OCI-LY7 (cell line): ENCODE measurements at regions not wholly inside any gene's neighbourhood (a gene's known extent, or its start where the extent isn't known, plus 50 kb on each side); places are given as distances from the start of the nearest gene placed in this dataset.
A peak's percentile ranks its signal among the peaks of the same experiment; 100 is the strongest.

Experiments used
- BruUV-seq: library from RNA; stranded (reverse); fragments of 400-500 nt; replicated peaks from 2 replicates; lab custom pipeline; 2021; lab: Mats Ljungman, UMichigan
- CTCF ChIA-PET: fragments of 300-600 bp; sonication (Branson Sonifier 250); formaldehyde crosslinking; loops from one replicate; lab custom pipeline; 2022; ENCODE audit warnings: antibody characterized with exemption; ENCODE audit not compliant: unreplicated experiment; lab: Charles Lee
- POLR2A ChIA-PET: fragments of 300-600 bp; sonication (Branson Sonifier 250); formaldehyde crosslinking; loops from one replicate; lab custom pipeline; 2022; ENCODE audit warnings: antibody characterized with exemption; lab: Charles Lee
- DNase-seq: peaks from one replicate; pipeline ENCODE4 v3.0.0-alpha.2; 2015; ENCODE audit warnings: low spot score
- H2AFZ ChIP-seq: fragments of 200-600 bp; sonication (generic), shearing (Covaris generic); 2 replicates; pipeline ENCODE4 v1.6.1; 2014; ENCODE audit warnings: mild to moderate bottlenecking, antibody characterized with exemption, low read length, moderate library complexity
- H3K27ac ChIP-seq: fragments of 200-600 bp; sonication (generic); 2 replicates; pipeline ENCODE4 v1.5.1; 2014; ENCODE audit warnings: mixed run types, low read depth, mild to moderate bottlenecking, moderate library complexity, low read length, inconsistent platforms; ENCODE audit not compliant: poor library complexity, severe bottlenecking
- H3K36me3 ChIP-seq: fragments of 200-600 bp; sonication (generic); 2 replicates; pipeline ENCODE4 v1.6.1; 2014; ENCODE audit warnings: mild to moderate bottlenecking, antibody characterized with exemption, low read length, moderate library complexity, mixed read lengths; ENCODE audit not compliant: insufficient read depth
- H3K4me1 ChIP-seq: fragments of 200-600 bp; sonication (generic); 2 replicates; pipeline ENCODE4 v1.5.1; 2014; ENCODE audit warnings: mild to moderate bottlenecking, low read length; ENCODE audit not compliant: insufficient read depth, poor library complexity, severe bottlenecking
- H3K4me2 ChIP-seq: fragments of 200-600 bp; sonication (generic); 2 replicates; pipeline ENCODE4 v1.6.1; 2014; ENCODE audit warnings: mild to moderate bottlenecking, low read length
- H3K4me3 ChIP-seq: fragments of 200-600 bp; sonication (generic); 2 replicates; pipeline ENCODE4 v1.5.1; 2014; ENCODE audit warnings: mild to moderate bottlenecking, low read depth, low read length; ENCODE audit not compliant: poor library complexity, severe bottlenecking
- H3K79me2 ChIP-seq: fragments of 200-600 bp; sonication (generic); 2 replicates; pipeline ENCODE4 v1.6.1; 2016; ENCODE audit warnings: low read depth, mild to moderate bottlenecking, low read length, moderate library complexity, mixed read lengths; ENCODE audit not compliant: insufficient read depth
- H3K9me2 ChIP-seq: fragments of 200-600 bp; sonication (generic); 2 replicates; pipeline ENCODE4 v1.6.1; 2016; ENCODE audit warnings: mild to moderate bottlenecking, low read length, mixed read lengths; ENCODE audit not compliant: insufficient read depth
- H3K9me3 ChIP-seq: fragments of 200-600 bp; sonication (generic); 2 replicates; pipeline ENCODE4 v1.6.1; 2014; ENCODE audit warnings: mild to moderate bottlenecking, mixed run types, low read length, mixed read lengths
- H4K20me1 ChIP-seq: fragments of 200-600 bp; sonication (generic); 2 replicates; pipeline ENCODE4 v1.6.1; 2014; ENCODE audit warnings: mild to moderate bottlenecking, antibody characterized with exemption, low read length, moderate library complexity, mixed read lengths; ENCODE audit not compliant: insufficient read depth
- CTCF ChIP-seq: fragments of 200-600 bp; sonication (generic); conservative IDR thresholded peaks from 2 replicates; pipeline ENCODE4 v1.5.1; 2014; ENCODE audit warnings: mild to moderate bottlenecking, antibody characterized with exemption, low read length, moderate library complexity, mixed read lengths
- EZH2phosphoT487 ChIP-seq: fragments of 200-600 bp; sonication (generic); IDR thresholded peaks from 2 replicates; pipeline ENCODE4 v1.6.1; 2018; ENCODE audit warnings: low read depth, borderline replicate concordance, mild to moderate bottlenecking, mixed run types, antibody characterized with exemption, low read length, moderate library complexity, mixed read lengths
- intact Hi-C: fragments of 100-400 bp; cut with micrococcal nuclease; formaldehyde crosslinking; loops from one replicate; pipeline ENCODE4 v1.10.0; 2022; ENCODE audit not compliant: unreplicated experiment

GRCh38 chr2:9770308-9771100 lies 72.8 kb upstream of the TAF1B start:
- no peak overlapping the region for H3K4me3 ChIP-seq
- H2AFZ ChIP-seq, result no peak overlapping the region
- H3K4me1 ChIP-seq, result no peaks in the 10 kb centered on the region
- no peaks in the 10 kb centered on the region for H3K79me2 ChIP-seq
- ChIA-PET POLR2A (no interaction called here), CTCF (interaction anchor here (0.6 to 1.0 kb wide), 2 partner anchors 211 to 328 kb away, joined by 3 read pairs; no protein-coding TSS in a partner anchor)
- H3K36me3 ChIP-seq, result no peaks in the 10 kb centered on the region
- no peaks in the 10 kb centered on the region for H3K9me2 ChIP-seq
- H3K4me2 ChIP-seq, result no peak overlapping the region
- H3K27ac ChIP-seq, result no peak overlapping the region
- TF ChIP-seq CTCF, result peak; percentile 78
- no peak for TF ChIP-seq EZH2phosphoT487
- no TSS peak for BruUV-seq
- H3K9me3 ChIP-seq, result no peaks in the 10 kb centered on the region
- no peaks in the 10 kb centered on the region for H4K20me1 ChIP-seq
- peak; percentile 51 for DNase-seq
- intact Hi-C loops, result no loop called here

GRCh38 chr2:9771101-9771449 lies 72.2 kb upstream of the TAF1B start:
- H3K9me2 ChIP-seq, result no peaks in the 10 kb centered on the region
- H3K36me3 ChIP-seq, result no peaks in the 10 kb centered on the region
- ChIA-PET POLR2A (interaction anchor here (1.0 kb wide), 1 partner anchor 19 kb away, joined by 3 read pairs; no protein-coding TSS in a partner anchor), CTCF (interaction anchor here (0.6 to 0.8 kb wide), 2 partner anchors 28 to 329 kb away, joined by 3 read pairs; no protein-coding TSS in a partner anchor)
- H4K20me1 ChIP-seq, result no peaks in the 10 kb centered on the region
- intact Hi-C loops, result no loop called here
- H3K79me2 ChIP-seq, result no peaks in the 10 kb centered on the region
- no peak overlapping the region for H3K27ac ChIP-seq
- H3K9me3 ChIP-seq, result no peaks in the 10 kb centered on the region
- no peak overlapping the region for H3K4me3 ChIP-seq
- no peak for DNase-seq
- no peaks in the 10 kb centered on the region for H3K4me1 ChIP-seq
- TF ChIP-seq EZH2phosphoT487, result no peak
- no peak for TF ChIP-seq CTCF
- no peak overlapping the region for H2AFZ ChIP-seq
- no TSS peak for BruUV-seq
- no peak overlapping the region for H3K4me2 ChIP-seq

GRCh38 chr2:9771481-9772017 lies 71.7 kb upstream of the TAF1B start:
- Histone ChIP-seq H3K9me2 (no peaks in the 10 kb centered on the region), H3K4me1 (no peaks in the 10 kb centered on the region), H4K20me1 (no peaks in the 10 kb centered on the region), H3K36me3 (no peaks in the 10 kb centered on the region), H3K79me2 (no peaks in the 10 kb centered on the region), H3K9me3 (no peaks in the 10 kb centered on the region), H3K27ac (no peak overlapping the region), H3K4me3 (no peak overlapping the region), H2AFZ (no peak overlapping the region), H3K4me2 (no peak overlapping the region)
- BruUV-seq, result no TSS peak
- ChIA-PET POLR2A (interaction anchor here (1.0 kb wide), 1 partner anchor 19 kb away, joined by 3 read pairs; no protein-coding TSS in a partner anchor), CTCF (interaction anchor here (0.8 kb wide), 1 partner anchor 28 kb away, joined by 3 read pairs; no protein-coding TSS in a partner anchor)
- TF ChIP-seq EZH2phosphoT487 (no peak), CTCF (no peak)
- no peak for DNase-seq
- intact Hi-C loops, result no loop called here
